Epithelial cell of proximal tubule (primary cell): ENCODE measurements at regions not wholly inside any gene's neighbourhood (a gene's known extent, or its start where the extent isn't known, plus 50 kb on each side); places are given as distances from the start of the nearest gene placed in this dataset.
A peak's percentile ranks its signal among the peaks of the same experiment; 100 is the strongest.

Experiments used
- DNase-seq: peaks from one replicate; pipeline ENCODE4 v3.0.0-alpha.2; 2011; ENCODE audit warnings: low read depth
- H3K4me3 ChIP-seq: 2 replicates; pipeline ENCODE4 v1.5.1; 2011; ENCODE audit warnings: low read depth, mild to moderate bottlenecking, low read length
- TF ChIP-seq, protein P1 (sequence below): conservative IDR thresholded peaks from 2 replicates; pipeline ENCODE4 v1.5.1; 2012; ENCODE audit warnings: low read depth, mild to moderate bottlenecking, low read length

DNA sequence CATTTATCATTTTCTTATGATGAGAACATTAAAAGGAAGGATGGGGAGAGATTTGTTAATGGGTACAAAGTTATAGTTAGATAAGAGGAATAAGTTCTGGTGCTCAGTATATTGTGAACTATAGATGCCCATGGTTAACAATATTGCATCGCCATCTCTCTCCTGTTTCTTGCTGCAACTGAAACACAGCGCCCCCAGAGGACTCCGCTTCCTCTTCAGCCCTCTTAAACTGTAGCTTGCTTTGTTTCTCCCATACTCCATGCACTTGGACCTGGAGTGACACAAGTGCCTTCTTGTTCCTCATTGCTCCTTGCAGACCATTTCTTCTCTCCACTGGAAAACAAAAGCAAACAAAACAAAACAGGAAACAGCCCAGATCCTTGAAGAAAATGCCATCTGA lies 70.1 kb upstream of the NTPCR start:
- no peak for DNase-seq
- no peak overlapping the region for H3K4me3 ChIP-seq
- TF ChIP-seq, protein P1, sequence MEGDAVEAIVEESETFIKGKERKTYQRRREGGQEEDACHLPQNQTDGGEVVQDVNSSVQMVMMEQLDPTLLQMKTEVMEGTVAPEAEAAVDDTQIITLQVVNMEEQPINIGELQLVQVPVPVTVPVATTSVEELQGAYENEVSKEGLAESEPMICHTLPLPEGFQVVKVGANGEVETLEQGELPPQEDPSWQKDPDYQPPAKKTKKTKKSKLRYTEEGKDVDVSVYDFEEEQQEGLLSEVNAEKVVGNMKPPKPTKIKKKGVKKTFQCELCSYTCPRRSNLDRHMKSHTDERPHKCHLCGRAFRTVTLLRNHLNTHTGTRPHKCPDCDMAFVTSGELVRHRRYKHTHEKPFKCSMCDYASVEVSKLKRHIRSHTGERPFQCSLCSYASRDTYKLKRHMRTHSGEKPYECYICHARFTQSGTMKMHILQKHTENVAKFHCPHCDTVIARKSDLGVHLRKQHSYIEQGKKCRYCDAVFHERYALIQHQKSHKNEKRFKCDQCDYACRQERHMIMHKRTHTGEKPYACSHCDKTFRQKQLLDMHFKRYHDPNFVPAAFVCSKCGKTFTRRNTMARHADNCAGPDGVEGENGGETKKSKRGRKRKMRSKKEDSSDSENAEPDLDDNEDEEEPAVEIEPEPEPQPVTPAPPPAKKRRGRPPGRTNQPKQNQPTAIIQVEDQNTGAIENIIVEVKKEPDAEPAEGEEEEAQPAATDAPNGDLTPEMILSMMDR, result peak; percentile 61

DNA sequence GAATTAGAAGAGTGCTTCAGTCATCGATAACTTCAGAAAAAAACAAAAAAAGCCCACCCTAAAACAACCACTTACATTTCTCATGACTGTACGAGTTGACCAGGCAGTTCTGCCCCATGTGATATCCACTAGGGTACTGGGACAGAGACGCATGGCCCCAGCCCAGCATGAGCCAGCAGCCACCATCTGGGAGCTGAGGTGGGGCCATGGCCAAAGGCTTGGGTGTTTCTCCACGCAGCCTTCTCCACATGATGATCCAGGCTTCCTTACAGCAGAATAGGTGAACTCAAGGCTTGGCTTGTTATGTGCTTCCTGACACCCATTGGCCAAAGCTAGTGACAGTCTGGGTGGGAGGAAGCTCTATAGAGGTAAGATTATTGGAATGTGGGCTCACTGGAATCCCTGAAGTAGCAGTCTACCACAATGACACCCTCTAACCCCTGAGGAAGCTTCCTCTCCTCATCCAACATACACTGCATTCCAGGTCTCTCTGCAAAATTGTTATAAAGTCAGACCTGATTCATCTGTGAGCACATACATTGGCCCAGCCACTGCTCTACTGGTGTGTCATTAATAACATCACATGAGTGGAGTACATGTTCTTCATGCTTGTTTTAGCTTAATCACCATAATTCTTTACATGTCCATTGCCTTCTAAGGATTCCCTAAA lies 66.3 kb upstream of the NTPCR start:
- no peak overlapping the region for H3K4me3 ChIP-seq
- DNase-seq, result no peak
- TF ChIP-seq, protein P1, result no peak

DNA sequence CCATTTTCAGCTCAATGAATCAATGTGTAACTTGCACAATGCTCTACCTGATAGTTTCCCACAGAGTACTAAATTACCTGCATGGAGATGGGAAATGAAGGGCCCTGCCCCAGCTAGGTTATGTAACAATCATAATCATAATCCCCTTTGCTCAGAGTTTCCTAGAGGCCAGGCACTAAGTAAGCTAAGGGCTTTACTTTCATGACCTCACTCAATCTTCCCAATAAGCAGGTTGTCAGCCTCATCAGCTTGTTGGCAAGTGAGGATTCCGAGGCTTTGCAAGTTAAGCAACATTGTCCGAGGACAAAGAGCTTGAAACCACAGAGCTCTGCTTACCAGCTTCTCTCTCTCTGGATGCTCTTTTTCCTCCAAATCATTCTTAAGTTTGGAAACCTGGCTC lies 64.1 kb upstream of the NTPCR start:
- no peak for DNase-seq
- TF ChIP-seq, protein P1, result no peak

DNA sequence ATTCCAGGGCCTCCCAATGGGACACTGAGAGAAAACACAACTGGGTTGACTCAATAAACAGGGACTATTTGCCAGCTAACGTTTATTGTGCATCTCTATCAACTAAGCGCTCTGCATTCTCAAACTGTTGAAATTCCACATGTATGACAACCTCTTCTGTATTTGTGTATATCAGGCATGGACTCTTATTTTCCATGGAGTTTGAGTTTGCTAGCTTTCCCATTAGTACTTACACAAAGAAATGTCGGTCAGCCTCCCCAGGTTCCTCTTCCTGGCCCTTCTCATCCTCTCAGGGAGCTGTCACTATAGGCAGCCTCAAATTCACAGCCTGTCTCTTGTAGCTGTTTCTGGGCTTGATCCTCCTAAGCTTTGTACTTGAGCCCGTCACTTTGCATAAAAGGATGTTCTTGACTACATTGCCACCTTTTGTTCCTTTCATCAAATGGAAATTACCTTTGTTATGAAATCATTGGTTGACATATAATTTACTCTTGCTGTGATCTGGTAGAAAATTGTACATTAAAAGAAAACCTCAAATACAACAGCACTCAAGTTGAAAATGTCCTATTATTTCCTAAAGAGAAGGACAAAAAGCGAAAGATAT lies 60.0 kb upstream of the NTPCR start:
- no peak overlapping the region for H3K4me3 ChIP-seq
- DNase-seq, result no peak
- TF ChIP-seq, protein P1, result no peak

More for the DNA sequence above, 64.1 kb upstream of the NTPCR start:
- H3K4me3 ChIP-seq, result no peak overlapping the region

DNA sequence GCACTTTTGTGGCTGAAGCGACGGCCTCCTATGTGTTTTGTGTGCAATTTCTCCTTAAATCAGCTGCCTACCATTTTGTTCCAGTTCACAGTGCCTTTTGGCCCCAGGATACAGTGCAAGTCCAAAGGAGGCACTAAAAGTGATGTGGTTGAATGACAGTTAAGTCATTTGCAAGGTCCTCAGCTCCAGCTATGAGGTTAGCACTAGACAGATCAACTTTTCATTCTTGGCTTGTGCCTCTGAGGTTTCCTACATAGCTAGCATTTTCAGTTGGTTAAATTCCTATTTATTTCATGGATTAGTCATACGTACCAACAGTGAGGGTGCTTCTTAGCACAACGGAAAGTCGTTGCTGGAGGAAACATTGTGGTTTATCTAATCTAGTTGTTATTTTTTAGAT lies 59.3 kb upstream of the NTPCR start:
- no peak for DNase-seq
- TF ChIP-seq, protein P1, result no peak
- no peak overlapping the region for H3K4me3 ChIP-seq

DNA sequence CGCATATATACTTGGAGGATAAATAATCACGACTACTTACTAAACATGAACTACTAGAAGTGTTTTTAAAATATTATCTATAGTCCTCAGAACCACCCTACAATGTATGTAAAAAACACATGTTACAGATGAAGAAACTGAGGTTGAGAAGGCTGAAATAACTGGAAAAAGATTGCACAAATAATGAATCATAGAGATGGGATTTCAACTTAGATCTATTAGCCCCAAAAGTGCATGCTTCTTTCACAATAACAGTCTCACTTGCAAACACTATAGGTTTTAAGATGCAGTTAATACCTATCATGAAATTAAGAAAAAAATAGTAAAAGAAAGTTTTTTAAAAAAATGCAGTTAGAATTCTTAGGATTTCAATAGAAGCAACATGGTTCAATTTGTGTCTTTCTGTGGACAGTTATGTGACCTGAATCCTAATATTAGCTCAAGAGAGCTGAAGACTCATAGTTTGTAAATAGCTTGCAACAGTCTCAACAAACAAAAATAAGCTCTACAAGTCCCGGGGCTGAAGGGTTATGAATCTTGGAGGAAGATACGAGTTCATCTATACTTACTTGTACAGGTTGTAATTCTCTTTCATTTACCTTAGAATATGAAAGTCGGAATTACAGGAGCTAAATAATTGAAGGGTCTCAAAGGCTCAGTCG lies 58.6 kb upstream of the NTPCR start:
- TF ChIP-seq, protein P1, result no peak
- H3K4me3 ChIP-seq, result no peak overlapping the region
- no peak for DNase-seq
